NOMO-1 (cell line): ENCODE measurements at regions not wholly inside any gene's neighbourhood (a gene's known extent, or its start where the extent isn't known, plus 50 kb on each side); places are given as distances from the start of the nearest gene placed in this dataset.
"Not testable (repeated sequence)": the region's sequence is repeated elsewhere in the genome, so short reads cannot be mapped to it uniquely, and the experiment has no call there.

ENCODE experiments used
- DNase-seq, 2 experiments: peaks; one replicate each; lab custom pipeline; 2025; ENCODE audit not compliant: unreplicated experiment in 2 of 2; lab: John Stamatoyannopoulos, UW

- no peak for DNase-seq
These were observed 333.6 kb downstream of the ADGRD1 start for GRCh38 chr12:131287015-131287937.

GRCh38 chr12:131287938-131288764 lies 334.4 kb downstream of the ADGRD1 start:
- DNase-seq, result no peak

- DNase-seq, result not testable (repeated sequence)
These were observed 335.3 kb downstream of the ADGRD1 start for GRCh38 chr12:131288765-131289695.

GRCh38 chr12:131289807-131290206 lies 336.1 kb downstream of the ADGRD1 start:
- DNase-seq, result not testable (repeated sequence)

GRCh38 chr12:131290255-131290959 lies 336.7 kb downstream of the ADGRD1 start:
- no peak for DNase-seq

GRCh38 chr12:131293071-131294015 lies 339.6 kb downstream of the ADGRD1 start:
- DNase-seq, result not testable (repeated sequence)

- not testable (repeated sequence) for DNase-seq
These were observed 341.0 kb downstream of the ADGRD1 start for GRCh38 chr12:131294716-131295115.

- DNase-seq, result not testable (repeated sequence)
These were observed 341.4 kb downstream of the ADGRD1 start for GRCh38 chr12:131295117-131295516.

- DNase-seq, result not testable (repeated sequence)
These were observed 341.9 kb downstream of the ADGRD1 start for GRCh38 chr12:131295559-131295958.

GRCh38 chr12:131296136-131296535 lies 342.4 kb downstream of the ADGRD1 start:
- DNase-seq, result not testable (repeated sequence)

- DNase-seq, result not testable (repeated sequence)
These were observed 342.9 kb downstream of the ADGRD1 start for GRCh38 chr12:131296651-131297050.

GRCh38 chr12:131298526-131299369 lies 345.0 kb downstream of the ADGRD1 start:
- DNase-seq, result not testable (repeated sequence)

- DNase-seq, result not testable (repeated sequence)
These were observed 345.6 kb downstream of the ADGRD1 start for GRCh38 chr12:131299370-131299701.

GRCh38 chr12:131303576-131303975 lies 349.9 kb downstream of the ADGRD1 start:
- DNase-seq, result not testable (repeated sequence)

- not testable (repeated sequence) for DNase-seq
These were observed 350.9 kb downstream of the ADGRD1 start for GRCh38 chr12:131304642-131305041.

- DNase-seq, result no peak
These were observed 356.0 kb downstream of the ADGRD1 start for GRCh38 chr12:131309700-131310099.

- DNase-seq, result not testable (repeated sequence)
These were observed 356.7 kb downstream of the ADGRD1 start for GRCh38 chr12:131310227-131310969.
